ENCODE measurements at regions not wholly inside any gene's neighbourhood (a gene's known extent, or its start where the extent isn't known, plus 50 kb on each side); places are given as distances from the start of the nearest gene placed in this dataset.

- H3K4me1 ChIP-seq (ENCODE audit: control insufficient read depth, extremely low read depth, insufficient read depth, low read length): no peaks in the 10 kb centered on the region
- H3K9me1 ChIP-seq (replicated peaks; ENCODE audit: control insufficient read depth, extremely low read depth, insufficient read depth, low read length): no peaks in the 10 kb centered on the region
- H3K79me2 ChIP-seq (ENCODE audit: control insufficient read depth, insufficient read depth, low read length): no peaks in the 10 kb centered on the region
- intact Hi-C loops (cut with micrococcal nuclease) (no loop called here), dilution Hi-C loops (cut with MboI; ENCODE audit: extremely low pct_ligation_motif_present, low sequenced_read_pairs) (no loop called here)
- H3K27me3 ChIP-seq (ENCODE audit: control insufficient read depth in 2 of 2, insufficient read depth in 2 of 2, low read length in 2 of 2): no peaks in the 10 kb centered on the region
- H3K27ac ChIP-seq (ENCODE audit: insufficient read depth, low read depth, low read length): no peak overlapping the region
- FAIRE-seq (no peak), DNase-seq (ENCODE audit: low read depth, low spot score) (no peak)
- BruUV-seq (replicated peaks): no TSS peak
- CTCF ChIA-PET: no interaction called here
- peaks cover 10% of the 10 kb centered on the region for H3K9me3 ChIP-seq (replicated peaks; ENCODE audit: control insufficient read depth, insufficient read depth, low read length)
- no peaks in the 10 kb centered on the region for H4K20me1 ChIP-seq (replicated peaks; ENCODE audit: control insufficient read depth, extremely low read depth, insufficient read depth, low read length)
- H3K9ac ChIP-seq (replicated peaks; ENCODE audit: extremely low read depth, insufficient read depth, low read length): no peak overlapping the region
- no peak overlapping the region for H3K4me2 ChIP-seq (ENCODE audit: insufficient read depth, low read length)
- no peak overlapping the region for H3K4me3 ChIP-seq (replicated peaks in 1 of 3; ENCODE audit: insufficient read depth in 1 of 3, low read depth in 1 of 3, low read length in 3 of 3)
- TF ChIP-seq CTCF (IDR thresholded peaks at IDR 0.05; ENCODE audit: extremely low read depth in 1 of 2, insufficient read depth in 1 of 2, low read depth in 1 of 2, low read length in 2 of 2): no peak
- TF ChIP-seq MYC (IDR thresholded peaks at IDR 0.05; ENCODE audit: low read depth, low read length): no peak
- TF ChIP-seq POLR2A (IDR thresholded peaks at IDR 0.05; ENCODE audit: low read depth, low read length): no peak
- no peak for TF ChIP-seq JUN (IDR thresholded peaks at IDR 0.05; ENCODE audit: borderline replicate concordance, insufficient read depth, insufficient read length, low read depth)
- TF ChIP-seq EZH2 (IDR thresholded peaks at IDR 0.05; ENCODE audit: borderline replicate concordance, low read depth, low read length, severe bottlenecking): no peak
- no peak for TF ChIP-seq POLR2AphosphoS5 (IDR thresholded peaks at IDR 0.05; ENCODE audit: insufficient read depth, low read depth, low read length)
- no peak for TF ChIP-seq FOS (IDR thresholded peaks at IDR 0.05; ENCODE audit: borderline replicate concordance, insufficient read depth, low read length)
- H2AFZ ChIP-seq (ENCODE audit: low read depth, low read length): no peak overlapping the region
- POLR2A ChIA-PET: no interaction called here
- no peaks in the 10 kb centered on the region for H3K36me3 ChIP-seq (ENCODE audit: control insufficient read depth in 2 of 2, extremely low read depth in 1 of 2, insufficient read depth in 2 of 2, low read length in 2 of 2)
These were observed 136.4 kb upstream of the CNTN3 start for GRCh38 chr3:74750901-74751300.

- no peak for DNase-seq (ENCODE audit: low read depth, low spot score)
These were observed 124.8 kb upstream of the CNTN3 start for GRCh38 chr3:74739242-74739641.

More at GRCh38 chr3:74739242-74739641, 124.8 kb upstream of the CNTN3 start:
- H3K27ac ChIP-seq (ENCODE audit: insufficient read depth, low read depth, low read length): no peak overlapping the region
- H2AFZ ChIP-seq (ENCODE audit: low read depth, low read length): no peak overlapping the region
- H3K27me3 ChIP-seq (ENCODE audit: control insufficient read depth in 2 of 2, insufficient read depth in 2 of 2, low read length in 2 of 2): no peaks in the 10 kb centered on the region
- H3K9me3 ChIP-seq (replicated peaks; ENCODE audit: control insufficient read depth, insufficient read depth, low read length): peaks cover 6% of the 10 kb centered on the region
- ChIA-PET POLR2A (no interaction called here), CTCF (no interaction called here)
- no TSS peak for BruUV-seq (replicated peaks)
- FAIRE-seq: no peak
- no peaks in the 10 kb centered on the region for H3K9me1 ChIP-seq (replicated peaks; ENCODE audit: control insufficient read depth, extremely low read depth, insufficient read depth, low read length)
- no peak overlapping the region for H3K4me3 ChIP-seq (replicated peaks in 1 of 3; ENCODE audit: insufficient read depth in 1 of 3, low read depth in 1 of 3, low read length in 3 of 3)
- H3K79me2 ChIP-seq (ENCODE audit: control insufficient read depth, insufficient read depth, low read length): no peaks in the 10 kb centered on the region
- no peak overlapping the region for H3K9ac ChIP-seq (replicated peaks; ENCODE audit: extremely low read depth, insufficient read depth, low read length)
- H3K4me1 ChIP-seq (ENCODE audit: control insufficient read depth, extremely low read depth, insufficient read depth, low read length): no peaks in the 10 kb centered on the region
- dilution Hi-C loops (cut with MboI; ENCODE audit: extremely low pct_ligation_motif_present, low sequenced_read_pairs) (no loop called here), intact Hi-C loops (cut with micrococcal nuclease) (no loop called here)
- H3K4me2 ChIP-seq (ENCODE audit: insufficient read depth, low read length): no peak overlapping the region
- H4K20me1 ChIP-seq (replicated peaks; ENCODE audit: control insufficient read depth, extremely low read depth, insufficient read depth, low read length): no peaks in the 10 kb centered on the region
- no peak for TF ChIP-seq GATA2 (IDR thresholded peaks at IDR 0.05; ENCODE audit: insufficient read depth, insufficient read length, low read depth, low read length)
- TF ChIP-seq FOS (IDR thresholded peaks at IDR 0.05; ENCODE audit: borderline replicate concordance, insufficient read depth, low read length): no peak
- TF ChIP-seq POLR2AphosphoS5 (IDR thresholded peaks at IDR 0.05; ENCODE audit: insufficient read depth, low read depth, low read length): no peak
- no peak for TF ChIP-seq JUN (IDR thresholded peaks at IDR 0.05; ENCODE audit: borderline replicate concordance, insufficient read depth, insufficient read length, low read depth)
- no peak for TF ChIP-seq MYC (IDR thresholded peaks at IDR 0.05; ENCODE audit: low read depth, low read length)
- no peak for TF ChIP-seq MAX (IDR thresholded peaks at IDR 0.05; ENCODE audit: insufficient read depth, insufficient read length)
- TF ChIP-seq CTCF (IDR thresholded peaks at IDR 0.05; ENCODE audit: extremely low read depth in 1 of 2, insufficient read depth in 1 of 2, low read depth in 1 of 2, low read length in 2 of 2): no peak
- TF ChIP-seq EZH2 (IDR thresholded peaks at IDR 0.05; ENCODE audit: borderline replicate concordance, low read depth, low read length, severe bottlenecking): no peak
- no peak for TF ChIP-seq POLR2A (IDR thresholded peaks at IDR 0.05; ENCODE audit: low read depth, low read length)
- H3K36me3 ChIP-seq (ENCODE audit: control insufficient read depth in 2 of 2, extremely low read depth in 1 of 2, insufficient read depth in 2 of 2, low read length in 2 of 2): no peaks in the 10 kb centered on the region
